Suppressor macrophage treated with lipopolysaccharide for 4 hours (primary cell): ENCODE measurements at regions not wholly inside any gene's neighbourhood (a gene's known extent, or its start where the extent isn't known, plus 50 kb on each side); places are given as distances from the start of the nearest gene placed in this dataset.
"Not testable (repeated sequence)": the region's sequence is repeated elsewhere in the genome, so short reads cannot be mapped to it uniquely, and the experiment has no call there.

ENCODE experiments used
- DNase-seq: peaks from one replicate; pipeline ENCODE4 v3.0.0-alpha.2; 2020

DNA sequence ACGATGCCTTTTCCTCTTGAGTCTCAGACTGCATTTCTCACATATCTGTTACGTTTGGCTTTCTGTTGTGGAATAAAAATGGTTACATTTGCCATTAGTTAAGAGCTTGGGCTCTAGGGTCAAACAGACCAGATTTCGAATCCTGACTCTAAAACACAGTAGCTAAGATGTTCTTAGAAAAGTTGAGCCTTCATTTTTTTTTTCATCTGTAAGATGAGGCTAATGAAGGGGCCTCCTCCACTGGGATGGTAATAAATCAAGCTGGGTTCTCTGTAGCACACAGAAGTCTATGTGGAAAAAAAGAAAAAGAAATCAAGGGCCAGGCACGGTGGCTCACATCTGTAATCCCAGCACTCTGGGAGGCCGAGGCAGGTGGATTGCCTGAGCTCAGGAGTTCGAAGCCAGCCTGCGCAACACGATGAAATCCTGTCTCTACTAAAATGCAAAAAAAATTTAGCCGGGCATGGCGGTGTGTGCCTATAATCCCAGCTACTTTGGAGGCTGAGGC is 49.9 kb upstream of the CAPRIN1 start:
- DNase-seq, result no peak

DNA sequence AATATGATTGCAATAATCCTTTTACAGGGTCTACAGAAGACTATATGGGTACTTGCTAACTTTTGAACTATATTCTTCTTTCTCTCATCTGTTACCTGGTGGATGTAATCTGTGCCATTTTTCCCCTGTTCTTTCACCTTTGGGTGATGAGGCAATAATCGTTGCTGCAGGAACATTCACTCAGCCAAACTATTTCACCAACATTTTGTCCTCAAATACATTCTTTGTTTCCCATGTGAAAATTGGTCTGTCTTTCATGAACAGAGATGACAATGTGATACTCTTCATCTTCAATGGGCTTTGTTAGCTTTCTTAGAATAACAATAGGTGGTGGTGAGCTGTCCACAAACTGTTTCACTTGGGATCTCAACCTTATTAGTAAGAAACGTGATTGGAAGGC is 52.1 kb upstream of the CAPRIN1 start:
- no peak for DNase-seq

DNA sequence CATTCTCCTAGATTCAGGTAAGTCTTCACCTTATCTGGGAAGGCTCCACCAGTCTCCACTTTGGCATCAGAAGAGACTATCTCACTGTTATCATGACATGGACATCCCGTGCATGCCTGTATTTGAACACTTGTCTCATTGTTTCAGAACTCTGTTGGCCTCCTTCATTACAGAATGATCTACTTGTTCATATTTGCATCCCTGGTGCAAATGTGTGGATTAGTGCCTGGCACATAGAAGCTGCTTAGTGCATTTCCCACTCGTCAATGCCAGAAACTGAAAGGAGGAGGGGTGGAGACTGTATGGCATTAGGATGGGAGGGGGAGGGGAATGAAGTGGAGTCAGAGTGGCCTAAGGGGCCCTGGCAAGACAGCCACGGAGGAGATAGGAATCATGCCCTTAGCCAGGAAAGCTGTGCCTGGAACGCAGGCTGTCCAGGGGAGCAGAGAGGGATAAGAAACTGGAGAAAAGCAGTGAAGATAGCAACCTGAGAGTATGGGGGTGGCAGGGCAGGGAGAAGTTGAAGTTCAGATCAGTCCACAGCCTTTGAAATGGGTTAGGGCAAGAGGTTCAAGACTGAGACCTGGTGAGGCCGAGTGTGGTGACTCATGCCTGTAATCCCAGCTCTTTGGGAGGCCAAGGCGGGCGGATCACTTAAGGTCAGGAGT is 53.8 kb upstream of the CAPRIN1 start:
- no peak for DNase-seq

DNA sequence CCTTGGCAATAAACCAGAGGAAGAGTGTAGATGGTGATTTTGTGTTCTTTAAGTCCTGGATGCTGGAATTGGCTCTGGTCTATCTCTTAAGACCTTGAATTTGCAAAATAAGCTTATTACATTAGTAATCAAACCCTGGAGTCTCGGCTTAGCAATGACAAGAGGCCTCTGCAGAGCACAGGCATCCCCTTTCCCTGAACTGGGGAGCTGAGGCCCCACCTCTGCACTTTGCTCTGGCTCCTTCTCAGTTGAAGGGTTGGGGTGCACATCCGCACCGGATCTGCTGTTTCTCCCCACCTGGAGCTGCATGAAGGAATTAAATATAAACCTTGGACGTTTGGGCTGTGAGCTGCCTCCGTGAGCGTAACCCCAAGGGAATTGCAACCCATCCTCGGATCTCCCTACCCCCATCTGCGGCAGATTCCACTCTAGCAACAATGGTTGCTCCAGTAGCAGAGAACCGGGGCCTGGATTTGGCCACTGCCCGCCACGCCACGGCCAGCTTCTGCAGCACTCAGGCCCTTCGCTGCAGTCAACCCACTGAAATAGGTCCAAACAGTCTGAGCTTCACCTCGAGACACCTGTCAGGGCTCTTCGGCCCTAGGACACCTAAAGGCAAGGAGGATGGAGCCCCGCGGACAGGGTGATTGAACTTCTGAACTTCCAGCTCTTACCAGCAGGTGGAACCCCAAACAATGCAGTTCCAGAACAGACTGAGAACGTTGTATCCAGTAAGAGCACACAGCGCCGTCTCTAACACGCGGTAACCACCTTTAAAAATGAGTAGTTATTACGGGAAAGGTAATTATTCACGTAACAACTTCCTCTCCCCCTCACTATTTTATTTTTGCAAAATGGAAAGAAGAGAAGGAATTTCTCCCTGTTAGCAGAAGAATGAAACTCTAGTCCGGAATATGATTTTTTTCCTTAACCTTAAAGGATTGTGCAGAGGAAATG is 54.8 kb upstream of the CAPRIN1 start:
- peak; percentile 82 for DNase-seq

DNA sequence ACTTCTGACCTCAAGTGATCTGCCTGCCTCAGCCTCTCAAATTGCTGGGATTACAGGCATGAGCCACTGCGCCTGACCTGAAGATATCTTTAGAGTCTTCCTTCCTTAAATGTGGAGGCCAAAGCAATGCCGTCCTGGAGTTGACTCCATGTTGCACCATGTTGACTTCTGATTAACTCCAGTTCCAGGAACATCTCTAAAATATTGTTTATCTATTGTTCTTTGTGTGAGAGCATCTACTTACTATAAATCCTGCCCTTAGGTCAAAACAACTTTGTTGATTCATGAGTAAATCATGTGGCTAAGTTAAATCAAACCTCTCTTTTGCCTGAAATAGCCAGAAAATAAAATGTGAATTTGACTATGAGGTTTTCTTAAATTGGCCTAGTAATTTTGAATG is 56.6 kb upstream of the CAPRIN1 start:
- DNase-seq, result no peak

DNA sequence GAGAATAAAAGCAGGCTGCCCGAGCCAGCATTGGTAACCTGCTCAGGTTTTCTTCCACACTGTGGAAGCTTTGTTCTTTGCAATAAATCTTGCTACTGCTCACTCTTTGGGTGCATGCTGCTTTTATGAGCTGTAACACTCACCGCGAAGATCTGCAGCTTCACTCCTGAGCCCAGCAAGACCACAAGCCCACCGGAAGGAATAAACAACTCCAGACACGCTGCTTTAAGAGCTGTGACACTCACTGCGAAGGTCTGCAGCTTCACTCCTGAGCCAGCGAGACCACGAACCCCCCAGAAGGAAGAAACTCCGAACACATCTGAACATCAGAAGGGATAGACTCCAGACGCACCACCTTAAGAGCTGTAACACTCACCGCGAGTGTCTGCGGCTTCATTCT is 60.4 kb upstream of the CAPRIN1 start:
- not testable (repeated sequence) for DNase-seq

DNA sequence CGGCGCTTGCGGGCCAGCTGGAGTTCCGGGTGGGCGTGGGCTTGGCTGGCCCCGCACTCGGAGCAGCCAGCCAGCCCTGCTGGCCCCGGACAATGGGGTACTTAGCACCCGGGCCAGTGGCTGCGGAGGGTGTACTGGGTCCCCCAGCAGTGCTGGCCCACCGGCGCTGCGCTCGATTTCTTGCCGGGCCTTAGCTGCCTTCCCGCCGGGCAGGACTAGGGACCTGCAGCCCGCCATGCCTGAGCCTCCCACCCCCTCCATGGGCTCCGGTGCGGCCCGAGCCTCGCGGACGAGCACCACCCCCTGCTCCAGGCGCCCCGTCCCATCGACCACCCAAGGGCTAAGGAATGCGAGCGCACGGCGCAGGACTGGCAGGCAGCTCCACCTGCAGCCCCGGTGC is 61.4 kb upstream of the CAPRIN1 start:
- DNase-seq, result not testable (repeated sequence)

DNA sequence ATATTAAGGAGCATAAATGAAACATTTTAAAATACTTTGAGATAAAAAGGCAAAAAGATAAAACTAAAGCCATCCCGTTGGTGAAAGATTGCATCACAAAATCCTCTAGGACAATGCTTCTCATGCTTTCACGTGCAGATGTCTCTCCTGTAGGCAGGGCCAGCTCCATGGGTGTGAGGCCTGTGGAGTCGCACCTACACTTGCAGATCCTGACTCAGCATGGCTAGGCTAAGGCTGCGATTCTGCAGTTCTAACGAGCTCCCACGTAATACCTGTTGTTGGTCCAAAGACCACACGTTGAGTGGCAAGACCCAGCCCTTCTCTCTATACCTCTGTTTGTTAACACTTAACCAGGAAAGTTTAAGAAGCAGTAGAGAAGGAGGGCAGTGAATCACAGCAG is 62.1 kb upstream of the CAPRIN1 start:
- DNase-seq, result no peak

DNA sequence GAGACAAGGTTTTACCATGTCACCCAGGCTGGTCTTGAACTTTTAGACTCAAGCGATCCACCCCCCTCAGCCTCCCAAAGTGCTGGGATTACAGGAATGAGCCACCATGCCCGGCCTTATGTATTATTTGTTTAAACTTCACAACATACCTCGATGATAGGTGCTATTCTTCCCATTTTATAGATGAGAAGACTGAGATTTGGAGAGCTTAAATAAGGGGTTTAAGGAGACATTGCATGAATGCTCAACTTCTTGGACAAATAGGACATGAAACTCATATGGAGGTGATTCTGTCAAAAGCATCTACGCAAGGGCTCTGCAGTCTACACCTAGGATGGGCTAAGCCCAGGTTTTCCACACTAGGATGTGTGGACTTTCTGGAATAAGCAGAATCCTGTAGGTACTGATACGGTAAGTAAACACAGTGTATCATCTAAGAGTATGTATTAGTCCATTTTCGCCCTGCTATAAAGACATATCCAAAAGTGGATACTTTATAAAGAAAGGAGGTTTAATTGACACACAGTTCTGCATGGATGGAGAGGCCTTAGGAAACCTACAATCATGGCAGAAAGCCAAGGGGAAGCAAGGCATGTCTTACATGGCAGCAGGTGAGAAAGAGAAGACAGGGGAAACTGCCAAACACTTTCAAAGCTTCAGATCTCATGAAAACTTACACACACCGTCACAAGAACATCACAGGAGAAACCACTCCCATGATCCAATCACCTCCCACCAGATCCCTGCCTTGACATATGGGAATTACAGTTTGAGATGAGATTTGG is 62.8 kb upstream of the CAPRIN1 start:
- DNase-seq, result no peak

DNA sequence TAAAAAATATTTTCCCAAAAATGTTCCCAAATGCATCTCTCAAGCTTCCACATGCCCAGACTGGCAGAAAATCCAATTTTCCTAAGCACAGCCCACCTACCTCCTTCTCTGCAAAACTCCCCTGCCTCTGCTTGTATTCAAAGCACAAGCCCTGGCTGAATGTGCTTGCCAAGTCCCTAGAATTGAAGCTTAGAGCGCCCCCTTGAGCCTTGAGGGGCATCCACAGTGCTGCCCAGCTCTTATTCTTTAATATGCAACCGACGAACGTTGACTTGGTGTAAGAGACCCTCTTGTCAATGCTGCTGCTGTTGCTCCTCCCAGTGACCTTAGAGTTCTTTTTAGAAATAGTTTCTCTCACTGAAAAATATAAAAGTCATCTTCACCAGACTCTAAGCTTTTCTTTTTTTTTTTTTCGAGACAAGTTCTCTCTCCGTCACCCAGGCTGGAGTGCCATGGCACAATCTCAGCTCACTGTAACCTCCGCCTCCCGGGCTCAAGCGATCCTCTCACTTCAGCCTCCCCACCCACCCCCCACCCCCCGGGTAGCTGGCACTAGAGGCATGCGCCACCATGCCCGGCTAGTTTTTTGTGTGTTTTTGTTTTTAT is 63.5 kb upstream of the CAPRIN1 start:
- peak; percentile 93 for DNase-seq

DNA sequence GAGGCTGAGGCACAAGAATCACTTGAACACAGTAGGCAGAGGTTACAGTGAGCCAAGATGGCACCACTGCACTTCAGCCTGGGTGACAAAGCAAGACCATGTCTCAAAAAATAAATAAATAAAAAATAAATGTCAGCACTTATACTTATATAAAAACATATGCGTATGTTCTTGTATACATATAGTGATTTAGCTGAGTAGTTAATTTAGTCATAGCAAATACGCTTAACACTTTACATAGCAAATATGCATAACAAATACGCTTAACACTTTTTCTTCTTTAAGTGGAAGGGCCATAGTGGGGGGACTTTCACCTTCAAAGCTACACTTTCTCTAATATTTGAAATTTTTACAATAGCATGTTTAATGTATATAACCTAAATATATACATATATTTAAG is 64.0 kb upstream of the CAPRIN1 start:
- DNase-seq, result no peak

DNA sequence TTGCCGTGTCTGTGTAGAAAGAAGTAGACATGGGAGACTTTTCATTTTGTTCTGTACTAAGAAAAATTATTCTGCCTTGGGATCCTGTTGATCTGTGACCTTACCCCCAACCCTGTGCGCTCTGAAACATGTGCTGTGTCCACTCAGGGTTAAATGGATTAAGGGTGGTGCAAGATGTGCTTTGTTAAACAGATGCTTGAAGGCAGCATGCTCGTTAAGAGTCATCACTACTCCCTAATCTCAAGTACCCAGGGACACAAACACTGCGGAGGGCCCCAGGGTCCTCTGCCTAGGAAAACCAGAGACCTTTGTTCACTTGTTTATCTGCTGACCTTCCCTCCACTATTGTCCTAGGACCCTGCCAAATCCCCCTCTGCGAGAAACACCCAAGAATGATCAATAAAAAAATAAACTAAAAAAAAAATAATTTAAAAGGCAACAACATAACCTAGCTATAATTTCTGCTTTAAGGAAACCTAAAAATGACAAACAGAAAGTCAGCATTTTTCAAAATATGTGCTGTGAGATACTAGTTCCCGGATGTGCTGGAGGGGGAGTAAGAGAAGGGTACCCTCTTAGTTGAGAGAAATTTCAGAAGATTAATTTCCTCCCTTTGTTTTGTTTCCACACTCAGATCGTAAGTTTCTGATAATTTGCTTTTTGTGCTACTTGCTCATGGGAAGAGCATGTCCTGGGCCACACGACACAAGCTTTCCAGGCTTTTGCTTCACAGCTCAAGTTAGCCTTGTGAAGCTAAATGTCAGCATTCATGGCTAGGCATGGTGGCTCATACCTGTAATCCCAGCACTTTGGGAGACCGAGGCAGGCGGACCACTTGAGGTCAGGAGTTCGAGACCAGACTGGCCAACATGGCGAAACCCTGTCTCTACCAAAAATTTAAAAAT is 64.7 kb upstream of the CAPRIN1 start:
- not testable (repeated sequence) for DNase-seq

DNA sequence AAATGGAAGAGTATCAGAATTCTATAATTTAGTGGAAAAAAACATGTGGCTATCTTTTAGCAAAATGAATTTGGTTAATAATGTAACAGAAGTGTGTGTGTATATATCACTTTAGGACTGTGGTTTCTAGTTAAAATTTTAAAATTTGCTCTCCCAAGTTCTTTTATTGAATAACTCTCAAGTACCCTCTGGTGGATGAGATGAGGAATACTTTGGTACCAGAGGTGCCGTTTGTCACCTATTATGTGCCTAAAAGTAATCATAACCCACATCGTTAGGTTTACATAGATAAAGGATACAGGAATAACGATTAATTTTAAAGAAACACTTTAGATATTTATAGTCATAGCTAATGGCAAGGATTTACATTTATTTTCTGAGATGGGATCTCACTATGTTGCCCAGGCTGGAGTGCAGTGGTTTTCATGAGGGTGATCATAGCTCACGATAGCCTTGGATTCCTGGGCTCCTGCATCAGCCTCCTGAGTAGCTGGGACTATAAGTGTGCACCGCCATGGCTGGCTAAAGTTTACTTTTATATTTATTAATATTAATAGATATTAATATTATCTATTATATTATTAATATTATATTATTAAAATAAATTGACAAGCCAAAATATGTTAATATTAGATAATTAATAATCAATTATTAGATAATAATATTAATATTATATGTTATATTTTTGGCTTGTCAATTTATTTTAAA is 66.7 kb upstream of the CAPRIN1 start:
- DNase-seq, result peak; percentile 24

DNA sequence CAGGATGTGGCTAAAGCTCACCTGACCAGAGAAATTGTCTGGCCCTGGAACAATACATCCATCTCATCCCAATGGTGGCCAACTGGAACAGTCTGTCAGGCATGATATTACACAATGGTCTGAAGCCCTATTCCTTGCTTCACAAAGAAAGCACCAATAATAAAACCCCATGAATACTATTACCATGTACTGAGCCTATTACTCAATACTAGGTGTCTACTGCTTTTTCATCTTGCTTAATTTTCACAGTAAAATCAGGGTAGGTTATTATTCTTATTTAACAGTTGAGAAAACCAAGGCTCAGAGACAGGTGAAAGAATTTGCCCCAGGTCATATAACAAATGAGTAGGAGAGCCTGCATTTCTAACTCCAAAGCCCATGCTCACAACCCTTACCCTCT is 68.9 kb upstream of the CAPRIN1 start:
- no peak for DNase-seq

DNA sequence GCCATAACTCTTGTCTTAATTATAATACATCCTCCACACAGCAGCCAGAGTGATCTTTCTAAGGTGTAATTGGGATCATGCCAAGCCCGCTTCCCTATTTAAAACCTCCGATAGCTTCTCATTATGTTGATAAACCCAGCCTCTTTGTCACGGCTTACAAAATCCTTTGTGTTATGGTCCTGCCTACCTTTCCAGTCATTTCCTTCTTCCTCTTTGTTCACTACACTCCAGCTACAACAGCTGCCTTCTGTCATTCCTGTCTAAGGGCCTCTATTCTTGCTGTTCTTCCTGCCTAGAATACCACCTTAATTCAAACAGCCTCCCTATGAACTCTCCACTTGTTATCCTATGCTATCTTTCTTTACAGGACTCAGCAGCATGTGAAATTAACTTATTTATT is 70.6 kb upstream of the CAPRIN1 start:
- DNase-seq, result peak; percentile 6

DNA sequence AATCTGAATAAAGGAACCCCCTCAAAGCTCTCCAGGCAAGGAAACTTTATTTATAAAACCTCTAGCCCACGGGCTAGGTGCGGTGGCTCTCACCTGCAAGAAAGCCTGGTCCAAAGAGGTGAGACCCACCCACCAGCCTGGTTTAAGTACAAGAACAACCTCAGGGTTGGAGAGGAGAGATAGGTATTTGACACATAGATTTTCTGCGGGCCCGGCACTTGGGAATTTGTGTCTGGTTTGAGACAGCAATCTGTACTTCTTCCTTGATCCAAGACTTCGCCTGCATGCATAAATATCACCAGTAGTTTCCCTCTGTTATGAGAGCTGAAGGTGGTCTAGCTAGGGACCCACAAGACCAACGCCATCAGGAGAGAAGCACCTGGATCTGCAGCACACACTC is 73.2 kb upstream of the CAPRIN1 start:
- DNase-seq, result no peak

DNA sequence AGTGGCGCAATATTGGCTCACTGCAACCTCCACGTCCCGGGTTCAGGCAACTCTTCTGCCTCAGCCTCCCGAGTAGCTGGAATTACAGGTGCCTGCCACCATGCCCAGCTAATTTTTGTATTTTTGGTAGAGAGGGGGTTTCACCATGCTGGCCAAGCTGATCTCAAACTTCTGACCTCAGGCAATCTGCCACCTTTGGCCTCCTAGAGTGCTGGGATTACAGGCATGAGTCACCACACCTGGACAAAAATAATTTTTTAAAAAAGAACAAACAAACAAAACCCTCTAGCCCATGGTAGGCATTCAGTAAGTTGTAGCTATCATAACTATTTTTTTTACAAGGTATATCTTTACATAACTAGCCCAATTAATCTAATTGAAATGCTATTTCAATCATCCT is 73.9 kb upstream of the CAPRIN1 start:
- DNase-seq, result no peak

DNA sequence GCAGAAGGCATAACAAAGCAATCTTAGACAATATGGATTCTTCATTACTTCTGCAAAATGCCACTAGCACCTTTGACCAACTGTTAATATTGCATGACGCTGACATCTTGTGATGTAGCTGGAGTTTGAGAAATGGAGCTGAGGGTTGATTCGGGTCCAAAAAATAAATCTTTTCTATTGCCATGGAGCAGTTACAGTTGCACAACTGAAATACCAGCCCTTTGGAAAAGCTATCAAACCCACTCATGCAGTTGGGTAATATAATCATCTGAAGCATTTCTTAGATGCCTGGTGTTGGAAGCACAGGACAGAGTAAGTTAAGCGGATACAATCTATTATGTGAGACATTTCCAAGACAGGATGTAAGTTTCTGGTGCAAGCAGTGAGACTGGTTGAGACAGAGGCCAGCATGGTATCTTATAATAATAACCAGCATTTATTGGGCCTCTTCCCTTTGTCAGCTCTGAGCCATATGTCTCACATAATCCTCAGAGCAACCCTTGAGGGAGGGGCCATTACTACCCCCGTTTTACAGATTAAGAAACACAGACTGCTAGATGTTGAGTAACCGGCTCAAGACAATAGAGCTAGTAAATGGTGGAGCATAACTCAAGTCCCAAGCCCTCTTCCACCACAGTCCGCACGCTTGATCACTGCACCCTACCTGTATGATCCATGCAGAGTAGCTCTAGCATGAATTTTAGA is 74.9 kb upstream of the CAPRIN1 start:
- DNase-seq, result peak; percentile 29

DNA sequence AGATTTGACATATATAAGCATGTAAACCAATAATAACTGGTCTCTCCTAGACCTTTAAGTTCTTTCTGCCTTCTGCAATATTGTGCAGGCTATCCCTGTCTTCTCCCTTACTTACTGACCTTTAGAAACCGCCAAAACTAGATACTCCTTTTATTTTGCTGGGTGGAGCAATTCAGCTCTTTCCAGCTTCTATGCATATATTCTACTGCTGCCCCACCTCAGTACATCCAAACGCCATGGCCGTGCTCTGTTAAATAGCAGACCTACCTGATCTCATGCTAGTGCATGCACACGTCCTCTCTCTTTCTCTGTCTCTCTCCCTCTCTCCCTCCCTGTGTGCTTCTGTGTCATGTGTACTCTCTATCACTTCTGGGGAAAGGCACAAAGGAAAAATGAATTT is 76.7 kb upstream of the CAPRIN1 start:
- no peak for DNase-seq

DNA sequence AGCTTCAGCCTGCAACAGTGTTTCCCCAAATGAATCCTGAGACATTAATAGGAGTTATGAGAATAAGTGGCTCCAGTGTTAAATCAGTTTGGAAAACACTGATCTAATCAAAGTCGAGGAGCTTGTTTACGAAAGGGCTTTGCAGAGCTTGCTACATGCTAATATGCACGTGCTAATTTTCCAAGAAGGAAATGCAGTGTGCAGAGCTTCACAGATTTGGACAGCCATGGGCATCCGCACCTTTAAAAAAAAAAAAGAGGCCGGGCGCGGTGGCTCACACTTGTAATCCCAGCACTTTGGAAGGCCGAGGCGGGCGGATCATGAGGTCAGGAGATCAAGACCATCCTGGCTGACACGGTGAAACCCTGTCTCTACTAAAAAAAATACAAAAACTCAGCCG is 79.7 kb upstream of the LMO2 start:
- DNase-seq, result not testable (repeated sequence)
